ENCODE measurements at regions not wholly inside any gene's neighbourhood (a gene's known extent, or its start where the extent isn't known, plus 50 kb on each side); places are given as distances from the start of the nearest gene placed in this dataset.

- intact Hi-C loops (cut with micrococcal nuclease): no loop called here
Measured at GRCh38 chr5:17891881-17892280, 257.6 kb downstream of the TAF11L14 start.

GRCh38 chr5:17893026-17893635 is 258.9 kb downstream of the TAF11L14 start:
- intact Hi-C loops (cut with micrococcal nuclease): no loop called here

GRCh38 chr5:17895288-17896033 is 261.2 kb downstream of the TAF11L14 start:
- intact Hi-C loops (cut with micrococcal nuclease): no loop called here

- intact Hi-C loops (cut with micrococcal nuclease): no loop called here
Measured at GRCh38 chr5:17896605-17897004, 262.3 kb downstream of the TAF11L14 start.

DNA sequence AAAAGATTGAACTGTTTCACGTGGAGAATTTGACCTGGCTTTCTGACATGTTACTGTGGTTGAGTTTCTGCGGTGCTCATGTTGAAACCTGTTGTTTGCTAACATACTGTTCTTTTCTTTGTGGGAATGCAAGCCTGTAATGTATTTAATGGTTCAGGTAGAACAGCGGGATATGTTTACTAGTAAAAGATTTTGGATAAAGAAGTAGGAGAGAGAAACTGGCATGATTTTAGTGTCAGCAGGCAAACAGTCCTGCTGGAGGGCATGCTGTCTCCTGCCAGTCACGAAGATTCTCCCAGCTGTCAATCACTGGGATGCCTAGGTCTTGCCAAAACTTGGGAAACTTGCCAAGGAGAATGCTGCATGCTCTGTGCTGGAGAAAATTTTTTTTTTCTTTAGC is 263.5 kb downstream of the TAF11L14 start:
- intact Hi-C loops (cut with micrococcal nuclease): no loop called here

- intact Hi-C loops (cut with micrococcal nuclease): no loop called here
Measured at GRCh38 chr5:17898766-17899165, 264.5 kb downstream of the TAF11L14 start.

DNA sequence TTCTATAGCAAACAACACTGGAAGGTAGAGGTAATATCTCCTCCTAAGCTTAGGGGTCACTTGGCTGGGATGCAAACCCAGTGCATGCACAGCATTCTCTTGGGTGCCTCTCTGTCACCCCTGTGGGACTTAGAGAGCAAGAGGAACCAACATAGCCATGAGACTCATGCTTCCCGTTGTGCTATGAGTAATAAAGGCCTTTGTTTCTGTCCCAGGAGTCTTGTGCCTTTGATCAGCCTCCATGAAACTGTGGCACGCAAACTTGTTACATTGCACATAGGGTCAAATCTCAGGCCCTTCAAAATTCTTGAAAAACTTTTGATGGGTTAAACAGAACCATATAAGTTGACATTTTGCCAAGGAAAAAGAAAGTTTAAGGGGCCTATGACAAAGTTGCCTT is 272.8 kb downstream of the TAF11L14 start:
- intact Hi-C loops (cut with micrococcal nuclease): no loop called here

- intact Hi-C loops (cut with micrococcal nuclease): no loop called here
Measured at GRCh38 chr5:17910318-17910717, 276.1 kb downstream of the TAF11L14 start.

DNA sequence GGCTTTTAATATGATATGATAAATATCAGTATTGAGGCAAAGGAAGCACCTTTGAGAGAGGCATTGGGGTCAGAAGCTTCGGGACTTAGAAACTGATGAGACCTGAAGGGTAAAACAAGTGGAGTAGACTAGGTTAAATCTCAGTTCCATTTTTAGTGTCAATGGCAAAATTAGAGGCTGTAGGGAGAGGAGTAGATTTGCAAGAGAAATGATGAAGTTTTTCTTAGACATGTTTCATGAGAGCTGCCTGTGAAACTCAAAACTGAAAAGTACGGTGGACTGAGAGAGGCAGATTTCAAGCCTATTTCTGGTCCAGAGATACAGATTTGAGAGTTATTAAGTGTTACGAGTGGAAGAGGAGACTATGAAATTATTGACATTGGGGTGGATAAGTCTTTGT is 278.5 kb downstream of the TAF11L14 start:
- intact Hi-C loops (cut with micrococcal nuclease): no loop called here

- intact Hi-C loops (cut with micrococcal nuclease): no loop called here
Measured at GRCh38 chr5:17916446-17916845, 282.2 kb downstream of the TAF11L14 start.

DNA sequence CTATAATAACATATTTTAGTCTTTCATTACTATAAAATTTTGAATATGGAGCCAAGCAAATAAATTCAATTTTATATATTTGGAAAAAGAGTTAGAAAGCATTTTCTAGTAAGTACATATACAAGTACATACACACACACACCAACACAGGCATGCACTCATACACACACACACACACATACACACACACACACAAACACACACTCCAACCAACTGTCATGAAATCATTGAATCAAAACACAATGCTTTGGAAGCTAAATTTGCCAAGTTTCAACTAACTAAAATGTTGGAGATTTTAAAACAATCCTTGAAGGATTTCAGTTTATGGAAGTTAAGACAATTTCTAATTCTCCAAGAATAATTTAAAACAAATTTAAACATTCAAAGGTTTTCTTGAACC is 283.2 kb downstream of the TAF11L14 start:
- intact Hi-C loops (cut with micrococcal nuclease): no loop called here

DNA sequence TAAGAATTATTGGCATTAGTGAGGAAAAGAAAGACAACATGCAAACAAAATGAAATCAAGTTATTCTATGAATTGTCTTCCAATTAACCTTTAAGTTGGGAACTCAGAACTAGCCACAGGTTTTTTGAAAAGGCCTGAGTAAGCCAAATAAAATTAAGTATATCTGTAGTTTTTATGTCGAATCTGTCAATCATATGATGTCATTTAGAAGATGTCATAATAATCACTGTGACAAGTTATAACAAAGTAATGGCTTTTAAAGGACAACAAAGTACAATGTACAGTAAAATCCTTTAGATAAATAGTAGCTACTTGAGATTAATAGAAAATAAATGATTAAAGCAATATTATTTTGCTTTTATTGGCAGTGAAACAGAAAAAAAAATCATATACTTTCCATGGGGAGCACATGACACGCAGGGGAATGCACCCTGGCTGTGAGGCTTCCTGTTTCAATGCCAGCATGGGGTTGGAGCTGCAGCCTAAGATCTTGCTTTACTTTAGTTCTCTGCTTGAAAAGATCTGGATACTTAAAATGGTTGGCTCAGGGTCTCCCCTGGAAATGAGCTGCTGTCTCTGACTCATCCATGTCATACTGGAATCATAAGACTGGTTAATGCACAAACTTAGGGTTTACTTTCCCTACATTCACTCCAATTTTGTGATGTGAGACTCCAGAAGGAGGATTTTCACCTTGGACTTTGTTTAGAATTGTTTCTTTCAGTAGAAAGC is 284.3 kb downstream of the TAF11L14 start:
- intact Hi-C loops (cut with micrococcal nuclease): no loop called here

- intact Hi-C loops (cut with micrococcal nuclease): no loop called here
Measured at GRCh38 chr5:17925276-17925675, 291.0 kb downstream of the TAF11L14 start.

DNA sequence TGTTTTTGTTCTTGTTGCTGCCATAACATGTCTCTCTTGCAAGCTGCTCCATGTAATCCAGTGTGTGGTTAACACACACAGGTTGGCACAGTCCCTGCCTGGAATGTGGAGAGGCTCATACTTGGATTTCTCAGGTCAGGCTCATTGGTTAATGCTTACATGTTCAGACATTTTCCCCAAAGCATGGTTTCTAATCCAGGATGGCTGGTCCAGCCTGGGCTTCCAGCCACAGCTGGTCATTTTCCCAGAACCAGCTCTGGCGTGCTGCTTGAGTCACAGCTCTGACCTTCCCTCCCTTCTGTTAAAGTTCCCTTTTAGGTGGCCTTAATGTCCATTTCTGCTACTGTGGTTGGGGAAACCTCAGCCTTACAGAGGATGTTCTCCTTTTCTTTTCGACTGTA is 294.3 kb downstream of the TAF11L14 start:
- intact Hi-C loops (cut with micrococcal nuclease): no loop called here

GRCh38 chr5:17929171-17929570 is 294.9 kb downstream of the TAF11L14 start:
- intact Hi-C loops (cut with micrococcal nuclease): no loop called here

- intact Hi-C loops (cut with micrococcal nuclease): no loop called here
Measured at GRCh38 chr5:17930346-17930745, 296.1 kb downstream of the TAF11L14 start.

DNA sequence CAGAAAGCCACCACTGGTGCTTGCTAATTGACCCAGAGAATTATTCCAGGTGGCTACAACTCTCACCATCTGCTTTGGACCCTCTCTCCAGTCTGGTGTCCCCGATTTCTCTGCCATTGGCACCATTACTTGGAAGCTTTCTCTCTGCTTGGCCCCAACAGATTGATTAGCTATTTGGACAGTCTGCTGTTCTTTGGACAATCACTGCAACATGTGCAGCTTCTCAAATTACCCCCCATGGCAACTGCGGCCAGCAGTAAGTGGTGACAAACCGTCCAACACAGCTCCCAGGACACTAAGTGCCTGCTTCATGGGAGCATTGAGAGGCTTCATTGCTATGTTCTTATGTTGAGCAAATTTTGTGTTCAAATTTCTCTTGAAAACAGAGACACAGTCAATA is 309.8 kb downstream of the TAF11L14 start:
- intact Hi-C loops (cut with micrococcal nuclease): no loop called here

DNA sequence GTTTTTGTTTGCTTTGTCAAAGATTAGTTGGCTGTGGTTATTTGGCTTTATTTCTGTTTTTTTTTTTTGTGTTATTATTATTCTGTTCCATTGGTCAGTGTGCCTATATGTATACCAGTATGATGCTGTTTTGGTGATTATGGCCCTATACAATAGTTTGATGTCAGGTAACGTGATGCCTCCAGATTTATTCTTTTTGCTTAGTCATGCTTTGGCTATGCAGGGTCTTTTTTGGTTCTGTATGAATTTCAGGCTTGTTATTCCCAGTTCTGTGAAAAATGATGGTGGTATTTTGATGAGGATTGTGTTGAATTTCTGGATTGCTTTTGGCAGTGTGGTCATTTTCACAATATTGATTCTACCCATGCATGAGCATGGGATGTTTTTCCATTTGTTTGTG is 312.8 kb downstream of the TAF11L14 start:
- intact Hi-C loops (cut with micrococcal nuclease): no loop called here

DNA sequence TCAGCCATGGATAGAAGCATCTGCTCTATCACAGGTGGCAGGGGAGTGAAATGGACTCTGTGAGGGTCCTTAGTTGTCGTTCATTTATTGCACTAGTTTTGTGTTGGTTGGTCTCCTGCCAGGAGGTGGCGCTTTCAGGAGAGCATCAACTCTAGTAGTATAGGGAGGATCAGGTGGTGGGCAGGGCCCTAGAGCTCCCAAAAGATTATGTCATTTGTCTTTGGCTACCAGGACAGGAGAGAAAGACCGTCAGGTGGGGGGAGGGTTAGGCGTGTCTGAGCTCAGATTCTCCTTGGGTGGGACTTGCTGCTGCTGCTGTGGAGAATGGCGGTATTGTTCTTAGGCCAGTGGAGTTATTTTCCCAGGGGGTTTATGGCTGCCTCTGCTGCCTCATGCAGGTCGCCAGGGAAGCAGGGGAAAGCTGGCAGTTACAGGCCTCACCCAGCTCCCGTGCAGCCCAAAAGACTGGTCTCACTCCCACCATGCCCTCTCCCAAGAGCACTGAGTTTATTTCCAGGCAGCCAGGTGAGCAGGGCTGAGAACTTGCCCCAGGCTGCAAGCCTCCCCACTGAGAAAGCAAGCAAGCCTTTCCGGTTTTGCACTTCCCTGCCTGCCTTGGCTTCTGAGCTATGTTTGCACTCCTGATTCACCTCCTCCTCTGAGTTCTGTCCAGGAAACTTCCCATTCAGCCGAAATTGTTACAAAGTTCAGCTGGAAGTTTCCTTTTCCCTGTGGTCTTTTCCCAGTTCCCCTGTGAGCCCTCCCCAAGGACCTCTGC is 317.3 kb downstream of the TAF11L14 start:
- intact Hi-C loops (cut with micrococcal nuclease): no loop called here

- intact Hi-C loops (cut with micrococcal nuclease): no loop called here
Measured at GRCh38 chr5:17952231-17952630, 318.0 kb downstream of the TAF11L14 start.

DNA sequence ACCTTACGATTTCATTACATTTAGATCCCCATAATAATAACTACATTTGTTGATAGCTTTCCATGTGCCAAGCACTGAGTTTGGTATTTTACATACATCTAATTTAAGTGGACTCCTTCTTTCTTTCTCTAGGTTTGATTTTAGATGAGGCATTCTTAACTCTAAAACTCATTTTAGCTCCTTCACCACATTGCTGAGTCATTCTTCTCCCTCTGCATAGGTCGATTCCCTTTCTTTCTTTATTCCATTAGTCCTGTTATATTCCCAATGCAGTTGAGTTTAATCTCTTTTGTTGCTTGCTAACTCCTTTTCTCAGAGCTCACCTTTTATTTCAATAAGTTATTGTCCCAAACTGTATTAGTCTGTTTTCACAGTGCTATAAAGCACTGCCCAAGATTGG is 329.8 kb downstream of the TAF11L14 start:
- intact Hi-C loops (cut with micrococcal nuclease): no loop called here
